AG10803 (cell line): ENCODE measurements at regions not wholly inside any gene's neighbourhood (a gene's known extent, or its start where the extent isn't known, plus 50 kb on each side); places are given as distances from the start of the nearest gene placed in this dataset.
"Not testable (repeated sequence)": the region's sequence is repeated elsewhere in the genome, so short reads cannot be mapped to it uniquely, and the experiment has no call there.

Experiments used
- DNase-seq: peaks from one replicate; pipeline ENCODE4 v3.0.0; 2010; ENCODE audit warnings: low read depth
- H3K4me3 ChIP-seq: 2 replicates; pipeline ENCODE4 v1.5.1; 2011; ENCODE audit warnings: mild to moderate bottlenecking, low read length, control low read depth
- TF ChIP-seq, protein P1 (sequence below): conservative IDR thresholded peaks from 2 replicates; pipeline ENCODE4 v1.5.1; 2011; ENCODE audit warnings: mild to moderate bottlenecking, low read length, control low read depth, inconsistent platforms

- TF ChIP-seq, protein P1, sequence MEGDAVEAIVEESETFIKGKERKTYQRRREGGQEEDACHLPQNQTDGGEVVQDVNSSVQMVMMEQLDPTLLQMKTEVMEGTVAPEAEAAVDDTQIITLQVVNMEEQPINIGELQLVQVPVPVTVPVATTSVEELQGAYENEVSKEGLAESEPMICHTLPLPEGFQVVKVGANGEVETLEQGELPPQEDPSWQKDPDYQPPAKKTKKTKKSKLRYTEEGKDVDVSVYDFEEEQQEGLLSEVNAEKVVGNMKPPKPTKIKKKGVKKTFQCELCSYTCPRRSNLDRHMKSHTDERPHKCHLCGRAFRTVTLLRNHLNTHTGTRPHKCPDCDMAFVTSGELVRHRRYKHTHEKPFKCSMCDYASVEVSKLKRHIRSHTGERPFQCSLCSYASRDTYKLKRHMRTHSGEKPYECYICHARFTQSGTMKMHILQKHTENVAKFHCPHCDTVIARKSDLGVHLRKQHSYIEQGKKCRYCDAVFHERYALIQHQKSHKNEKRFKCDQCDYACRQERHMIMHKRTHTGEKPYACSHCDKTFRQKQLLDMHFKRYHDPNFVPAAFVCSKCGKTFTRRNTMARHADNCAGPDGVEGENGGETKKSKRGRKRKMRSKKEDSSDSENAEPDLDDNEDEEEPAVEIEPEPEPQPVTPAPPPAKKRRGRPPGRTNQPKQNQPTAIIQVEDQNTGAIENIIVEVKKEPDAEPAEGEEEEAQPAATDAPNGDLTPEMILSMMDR: no peak
- DNase-seq: no peak
- H3K4me3 ChIP-seq: no peak overlapping the region
Measured at GRCh38 chr22:19599626-19600243, 75.5 kb upstream of the CLDN5 start.

- not testable (repeated sequence) for H3K4me3 ChIP-seq, DNase-seq
Measured at GRCh38 chr22:19603346-19603745, 79.1 kb upstream of the CLDN5 start.

GRCh38 chr22:19603767-19604166, 79.6 kb upstream of the CLDN5 start:
- no peak overlapping the region for H3K4me3 ChIP-seq
- TF ChIP-seq, protein P1: no peak
- DNase-seq: no peak

DNA sequence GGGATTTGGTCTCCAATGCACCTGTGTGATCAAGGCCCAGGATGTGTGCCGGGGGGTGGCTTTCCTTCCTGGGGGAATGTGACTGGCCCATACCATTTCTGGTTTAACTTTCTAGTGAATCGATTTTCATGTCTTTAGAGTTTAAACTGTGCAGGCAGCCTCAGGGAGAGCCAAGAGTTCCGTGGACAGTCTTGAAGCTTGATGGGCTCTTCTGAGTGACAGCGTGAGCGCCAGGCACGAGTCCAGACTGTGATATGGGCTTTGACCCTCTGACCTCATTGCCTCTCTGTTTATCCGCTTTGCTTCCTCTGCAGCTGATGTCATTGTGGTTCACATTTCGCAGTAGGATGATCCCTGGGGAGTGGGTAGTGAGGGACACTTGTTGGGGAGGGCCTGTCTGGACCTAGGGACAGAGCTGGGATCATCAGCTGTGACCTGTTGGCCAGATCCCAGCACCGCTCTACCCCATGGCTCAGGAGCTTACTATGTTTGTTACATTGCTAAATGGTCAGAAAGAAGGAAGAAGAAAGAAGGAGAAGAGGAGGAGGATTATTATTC, 80.6 kb upstream of the CLDN5 start:
- H3K4me3 ChIP-seq: no peak overlapping the region
- no peak for DNase-seq
- TF ChIP-seq, protein P1: no peak

DNA sequence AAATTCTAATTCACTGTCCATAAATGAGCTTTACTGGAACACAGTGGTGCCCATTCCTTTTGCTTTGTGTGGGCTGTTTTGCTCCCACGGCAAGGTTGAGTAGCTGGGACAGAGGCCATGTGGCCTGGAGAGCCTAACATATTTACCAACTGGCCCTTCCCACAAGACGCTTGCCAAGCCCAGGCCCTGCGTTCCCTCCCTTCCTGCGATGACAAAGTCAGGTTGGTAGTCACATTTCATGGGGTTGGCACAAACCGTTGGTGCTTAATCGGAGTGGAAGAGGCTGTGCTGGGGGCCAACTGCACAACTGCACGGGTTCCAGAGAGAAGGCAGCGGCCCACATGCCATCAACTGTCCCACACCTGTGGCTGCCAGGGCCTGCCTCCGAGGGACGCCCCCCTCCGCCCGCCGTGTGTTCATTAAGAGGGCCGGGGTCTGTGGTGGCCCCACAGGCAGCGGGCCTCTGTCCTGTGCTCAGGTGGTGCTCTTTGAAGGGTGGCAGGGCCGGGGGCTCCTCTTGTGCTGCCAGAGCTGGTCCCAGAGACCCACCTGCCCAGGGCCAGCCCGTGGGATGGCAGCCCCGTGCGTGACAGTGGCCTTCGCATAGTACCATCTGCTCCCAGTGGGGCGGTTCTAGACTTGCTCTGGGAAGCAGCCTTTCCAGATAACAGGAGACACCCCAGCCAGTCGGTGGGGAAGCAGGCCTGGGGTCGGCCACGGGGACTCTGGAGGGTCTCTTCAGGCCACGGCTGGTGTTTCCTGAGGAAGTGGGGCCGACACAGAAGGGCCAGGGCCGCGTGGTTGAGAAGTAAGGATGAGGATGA, 81.5 kb upstream of the CLDN5 start:
- TF ChIP-seq, protein P1: no peak
- H3K4me3 ChIP-seq: no peak overlapping the region
- DNase-seq: no peak

DNA sequence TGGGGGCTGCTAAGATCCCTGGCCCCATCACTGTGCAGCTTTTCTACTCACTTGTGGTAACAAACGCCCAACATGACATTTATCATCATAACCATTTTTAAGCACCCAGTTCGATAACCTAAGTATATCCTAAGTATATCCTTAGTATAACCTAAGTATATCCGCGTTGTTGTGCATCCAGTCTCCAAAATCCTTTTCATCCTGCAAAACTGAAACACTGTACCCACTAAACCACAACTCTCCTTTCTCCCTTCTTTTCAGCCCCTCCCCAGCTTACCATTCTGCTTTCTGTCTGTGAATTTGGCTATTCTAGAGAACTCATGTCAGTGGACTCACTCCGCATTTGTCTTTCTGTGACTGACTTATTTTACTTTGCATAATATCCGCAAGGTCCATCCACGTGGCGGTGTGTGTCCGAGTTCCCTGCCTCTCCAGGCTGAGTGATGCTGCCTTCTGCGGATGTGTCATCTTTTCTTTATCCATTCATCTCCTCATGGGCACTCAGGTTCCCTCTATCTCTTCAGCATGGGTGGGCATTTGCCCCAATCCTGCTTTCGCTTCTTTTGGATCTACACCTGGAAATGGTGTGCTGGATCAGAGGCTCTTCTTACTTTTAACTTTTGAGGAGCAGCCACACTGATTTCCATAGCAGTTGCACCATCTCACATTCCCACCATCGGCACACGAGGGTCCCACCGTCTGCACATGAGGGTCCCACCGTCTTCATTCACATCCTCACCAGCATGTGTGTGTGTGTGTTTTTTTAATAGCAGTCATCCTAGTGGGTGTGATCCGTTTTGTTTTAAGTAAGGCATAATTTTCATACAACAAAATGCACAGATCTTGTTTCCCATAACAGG, 82.4 kb upstream of the CLDN5 start:
- TF ChIP-seq, protein P1: no peak
- H3K4me3 ChIP-seq: no peak overlapping the region
- DNase-seq: no peak
